Osteoblast (primary cell): ENCODE measurements at regions not wholly inside any gene's neighbourhood (a gene's known extent, or its start where the extent isn't known, plus 50 kb on each side); places are given as distances from the start of the nearest gene placed in this dataset.

Source experiments
- DNase-seq: peaks from one replicate; pipeline ENCODE4 v3.0.0; 2011; ENCODE audit warnings: low spot score, mixed read lengths; ENCODE audit not compliant: insufficient read length; ENCODE audit errors: missing footprints
- H2AFZ ChIP-seq: 2 replicates; pipeline ENCODE4 v1.6.0; 2011; ENCODE audit warnings: mild to moderate bottlenecking, low read length
- H3K27ac ChIP-seq: 2 replicates; pipeline ENCODE4 v1.5.1; 2011; ENCODE audit warnings: mild to moderate bottlenecking, low read depth, low read length, moderate library complexity
- H3K27me3 ChIP-seq: 2 replicates; pipeline ENCODE4 v1.6.0; 2012; ENCODE audit warnings: mild to moderate bottlenecking, control low read depth, inconsistent platforms, low read length, moderate library complexity; ENCODE audit not compliant: insufficient read depth
- H3K36me3 ChIP-seq: 2 replicates; pipeline ENCODE4 v1.5.1; 2011; ENCODE audit warnings: mild to moderate bottlenecking, low read length, control low read depth, moderate library complexity; ENCODE audit not compliant: insufficient read depth
- H3K4me1 ChIP-seq: 2 replicates; pipeline ENCODE4 v1.5.1; 2011; ENCODE audit warnings: mild to moderate bottlenecking, low read length, control low read depth, moderate library complexity; ENCODE audit not compliant: insufficient read depth
- H3K4me2 ChIP-seq: 2 replicates; pipeline ENCODE4 v1.6.0; 2011; ENCODE audit warnings: mild to moderate bottlenecking, low read length; ENCODE audit not compliant: insufficient read depth
- H3K4me3 ChIP-seq: fragments of 200-600 bp; sonication (generic); 3 replicates; pipeline ENCODE4 v1.5.1; 2012; ENCODE audit warnings: mild to moderate bottlenecking, low read length, inconsistent platforms; ENCODE audit not compliant: insufficient read depth
- H3K79me2 ChIP-seq: 2 replicates; pipeline ENCODE4 v1.6.0; 2012; ENCODE audit warnings: mild to moderate bottlenecking, low read length, control low read depth, inconsistent platforms; ENCODE audit not compliant: insufficient read depth
- H3K9me3 ChIP-seq: 2 replicates; pipeline ENCODE4 v1.5.1; 2011; ENCODE audit warnings: low read depth, low read length, control low read depth
- H4K20me1 ChIP-seq: 2 replicates; pipeline ENCODE4 v1.6.0; 2012; ENCODE audit warnings: mild to moderate bottlenecking, low read length, control low read depth; ENCODE audit not compliant: insufficient read depth
- TF ChIP-seq, protein P1 (sequence below): IDR thresholded peaks from 2 replicates; pipeline ENCODE4 v1.5.1; 2011; ENCODE audit warnings: mild to moderate bottlenecking, low read depth, low read length, moderate library complexity; ENCODE audit errors: extremely low read depth

DNA sequence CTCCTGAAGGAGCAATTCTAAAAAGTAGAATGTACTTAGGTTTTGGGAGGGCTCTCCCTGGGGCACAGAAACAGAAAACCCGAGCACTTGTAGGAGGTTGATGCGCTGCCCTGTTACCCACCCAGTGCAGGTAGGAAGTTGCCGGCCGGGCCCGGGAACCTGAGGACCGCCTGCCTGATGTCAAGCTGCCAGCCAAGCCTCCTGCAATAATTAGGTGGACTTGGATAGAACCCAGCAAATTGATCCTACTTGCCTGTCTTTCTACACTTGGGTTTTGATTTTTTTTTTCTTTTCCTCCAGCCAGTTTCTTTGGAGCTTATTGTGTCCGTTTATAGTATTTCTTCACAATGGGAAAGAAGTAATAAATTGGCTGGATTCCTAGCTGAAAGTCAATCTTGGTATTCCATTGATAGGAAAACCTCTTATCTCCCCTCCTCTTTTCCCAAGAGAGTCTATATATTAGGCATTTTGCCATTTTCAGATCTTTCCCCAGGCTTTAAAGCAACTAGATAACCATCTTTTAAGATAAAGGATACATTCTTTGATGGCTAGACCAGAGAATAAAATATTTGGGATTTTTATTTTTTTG, 78.3 kb upstream of the FYN start:
- no peak overlapping the region for H3K27ac ChIP-seq
- H4K20me1 ChIP-seq: no peaks in the 10 kb centered on the region
- peaks cover 20% of the 10 kb centered on the region for H3K4me1 ChIP-seq
- no peaks in the 10 kb centered on the region for H3K36me3 ChIP-seq
- H3K4me2 ChIP-seq: no peak overlapping the region
- no peaks in the 10 kb centered on the region for H3K27me3 ChIP-seq
- no peaks in the 10 kb centered on the region for H3K79me2 ChIP-seq
- no peaks in the 10 kb centered on the region for H3K9me3 ChIP-seq
- TF ChIP-seq, protein P1, sequence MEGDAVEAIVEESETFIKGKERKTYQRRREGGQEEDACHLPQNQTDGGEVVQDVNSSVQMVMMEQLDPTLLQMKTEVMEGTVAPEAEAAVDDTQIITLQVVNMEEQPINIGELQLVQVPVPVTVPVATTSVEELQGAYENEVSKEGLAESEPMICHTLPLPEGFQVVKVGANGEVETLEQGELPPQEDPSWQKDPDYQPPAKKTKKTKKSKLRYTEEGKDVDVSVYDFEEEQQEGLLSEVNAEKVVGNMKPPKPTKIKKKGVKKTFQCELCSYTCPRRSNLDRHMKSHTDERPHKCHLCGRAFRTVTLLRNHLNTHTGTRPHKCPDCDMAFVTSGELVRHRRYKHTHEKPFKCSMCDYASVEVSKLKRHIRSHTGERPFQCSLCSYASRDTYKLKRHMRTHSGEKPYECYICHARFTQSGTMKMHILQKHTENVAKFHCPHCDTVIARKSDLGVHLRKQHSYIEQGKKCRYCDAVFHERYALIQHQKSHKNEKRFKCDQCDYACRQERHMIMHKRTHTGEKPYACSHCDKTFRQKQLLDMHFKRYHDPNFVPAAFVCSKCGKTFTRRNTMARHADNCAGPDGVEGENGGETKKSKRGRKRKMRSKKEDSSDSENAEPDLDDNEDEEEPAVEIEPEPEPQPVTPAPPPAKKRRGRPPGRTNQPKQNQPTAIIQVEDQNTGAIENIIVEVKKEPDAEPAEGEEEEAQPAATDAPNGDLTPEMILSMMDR: no peak
- DNase-seq: no peak
- H2AFZ ChIP-seq: no peak overlapping the region
- H3K4me3 ChIP-seq: no peak overlapping the region

DNA sequence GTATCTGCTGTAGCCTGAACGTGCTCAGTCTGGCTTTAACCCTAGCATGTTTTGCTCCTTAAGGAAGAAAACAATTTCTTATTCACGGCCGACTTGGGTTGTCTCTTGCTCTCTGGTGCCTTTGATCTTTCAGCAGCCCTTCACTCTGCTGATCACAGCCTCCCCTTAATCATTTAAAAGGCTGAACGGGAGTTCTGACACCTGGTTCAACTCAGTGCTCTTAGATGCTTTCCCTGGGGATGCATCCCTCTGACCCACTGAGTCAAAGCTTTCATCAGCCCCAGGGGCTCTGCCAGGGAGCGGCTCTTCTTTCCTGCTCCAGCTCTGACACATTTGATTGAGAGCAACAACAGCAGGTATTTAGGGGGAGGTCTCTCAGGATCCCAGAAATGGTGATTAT, 79.0 kb upstream of the FYN start:
- H3K4me2 ChIP-seq: no peak overlapping the region
- H3K27ac ChIP-seq: no peak overlapping the region
- H3K9me3 ChIP-seq: no peaks in the 10 kb centered on the region
- H3K4me1 ChIP-seq: peaks cover 16% of the 10 kb centered on the region
- no peak overlapping the region for H2AFZ ChIP-seq
- no peak for DNase-seq
- H4K20me1 ChIP-seq: no peaks in the 10 kb centered on the region
- H3K27me3 ChIP-seq: no peaks in the 10 kb centered on the region
- TF ChIP-seq, protein P1: no peak
- H3K36me3 ChIP-seq: no peaks in the 10 kb centered on the region
- H3K4me3 ChIP-seq: no peak overlapping the region
- no peaks in the 10 kb centered on the region for H3K79me2 ChIP-seq

DNA sequence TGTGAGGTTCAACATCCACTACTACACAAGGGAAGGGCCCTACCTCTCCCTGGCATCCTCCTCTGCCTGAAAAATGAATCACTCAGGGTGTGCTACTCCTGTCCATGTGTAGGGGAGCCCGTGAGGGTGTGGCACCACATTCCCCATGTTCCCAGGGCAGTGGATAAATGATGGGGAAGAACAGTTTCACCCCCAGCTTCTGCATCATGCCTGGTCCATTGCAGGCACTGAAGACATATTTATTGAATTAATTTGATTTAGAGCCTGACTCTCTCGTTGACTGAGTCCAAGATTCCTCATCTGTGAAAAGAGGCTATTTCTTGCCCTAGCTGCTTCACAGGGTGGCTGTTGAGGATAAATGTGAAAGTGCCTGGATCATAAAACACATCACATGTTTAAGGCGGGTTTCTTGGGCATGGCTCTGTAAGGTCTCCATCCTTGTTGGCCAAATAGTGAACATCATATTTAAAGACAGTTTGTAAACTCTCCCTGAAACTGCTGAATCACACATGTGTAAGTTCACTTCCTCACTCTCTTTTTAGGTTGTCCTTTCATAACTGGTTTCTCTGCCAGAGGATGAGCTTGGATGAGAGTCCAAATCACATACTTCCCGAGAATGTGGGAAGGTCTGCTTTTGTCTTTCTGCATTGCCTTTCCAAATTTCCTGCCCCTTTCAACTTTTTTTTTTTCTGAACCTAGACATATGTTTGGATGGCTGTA, 79.7 kb upstream of the FYN start:
- H2AFZ ChIP-seq: no peak overlapping the region
- H3K4me3 ChIP-seq: no peak overlapping the region
- peaks cover 16% of the 10 kb centered on the region for H3K4me1 ChIP-seq
- no peaks in the 10 kb centered on the region for H3K79me2 ChIP-seq
- H3K9me3 ChIP-seq: no peaks in the 10 kb centered on the region
- no peak overlapping the region for H3K4me2 ChIP-seq
- no peak for DNase-seq
- no peaks in the 10 kb centered on the region for H3K27me3 ChIP-seq
- H3K36me3 ChIP-seq: no peaks in the 10 kb centered on the region
- H3K27ac ChIP-seq: no peak overlapping the region
- H4K20me1 ChIP-seq: no peaks in the 10 kb centered on the region
- TF ChIP-seq, protein P1: no peak

DNA sequence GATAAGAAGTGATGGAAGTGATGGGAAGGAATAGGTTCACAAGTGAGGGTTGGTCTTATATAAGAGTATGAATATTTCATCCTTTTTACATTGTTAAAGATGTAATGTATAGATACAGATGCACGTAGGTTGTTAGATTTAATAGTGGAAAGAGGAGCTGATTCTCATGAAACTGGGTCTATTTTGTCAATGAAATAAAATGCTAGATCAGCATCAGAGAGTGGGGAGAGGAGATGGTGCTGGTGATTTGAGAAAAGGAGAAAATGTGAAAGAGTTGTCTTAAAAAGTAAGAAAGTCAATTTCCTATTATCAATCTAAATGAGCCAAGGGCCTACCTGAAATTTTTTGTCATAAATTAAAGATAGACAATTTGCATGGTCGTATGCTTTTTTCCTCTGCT, 82.8 kb upstream of the FYN start:
- Histone ChIP-seq H3K79me2 (no peaks in the 10 kb centered on the region), H2AFZ (no peak overlapping the region), H3K36me3 (no peaks in the 10 kb centered on the region), H3K4me3 (no peak overlapping the region), H3K27ac (no peak overlapping the region), H3K4me2 (no peak overlapping the region), H3K27me3 (no peaks in the 10 kb centered on the region), H4K20me1 (no peaks in the 10 kb centered on the region), H3K9me3 (no peaks in the 10 kb centered on the region), H3K4me1 (peaks cover 6% of the 10 kb centered on the region)
- DNase-seq: no peak
- TF ChIP-seq, protein P1: no peak
